Activated CD4-positive, alpha-beta T cell treated with anti-CD3 and anti-CD28 coated beads, Interleukin-2, amount 50 U/mL, for 1 hour (primary cell): ENCODE measurements at regions not wholly inside any gene's neighbourhood (a gene's known extent, or its start where the extent isn't known, plus 50 kb on each side); places are given as distances from the start of the nearest gene placed in this dataset.
"Not testable (repeated sequence)": the region's sequence is repeated elsewhere in the genome, so short reads cannot be mapped to it uniquely, and the experiment has no call there.

Experiments
- DNase-seq: peaks from one replicate; pipeline ENCODE4 v3.0.0-alpha.2; 2020

- no peak for DNase-seq
These were observed 784.7 kb upstream of the AUTS2 start for GRCh38 chr7:68813551-68814080.

- no peak for DNase-seq
These were observed 781.8 kb upstream of the AUTS2 start for GRCh38 chr7:68816491-68816890.

- no peak for DNase-seq
These were observed 778.0 kb upstream of the AUTS2 start for GRCh38 chr7:68820321-68820720.

- DNase-seq: no peak
These were observed 776.4 kb upstream of the AUTS2 start for GRCh38 chr7:68821846-68822245.

GRCh38 chr7:68823996-68824780, 774.1 kb upstream of the AUTS2 start:
- DNase-seq: no peak

GRCh38 chr7:68828575-68828974, 769.7 kb upstream of the AUTS2 start:
- no peak for DNase-seq

- DNase-seq: no peak
These were observed 764.9 kb upstream of the AUTS2 start for GRCh38 chr7:68833422-68833821.

- DNase-seq: no peak
These were observed 759.3 kb upstream of the AUTS2 start for GRCh38 chr7:68839014-68839413.

- no peak for DNase-seq
These were observed 757.3 kb upstream of the AUTS2 start for GRCh38 chr7:68840991-68841390.

GRCh38 chr7:68843985-68844384, 754.3 kb upstream of the AUTS2 start:
- not testable (repeated sequence) for DNase-seq

GRCh38 chr7:68846811-68847325, 751.4 kb upstream of the AUTS2 start:
- DNase-seq: no peak

GRCh38 chr7:68853254-68853653, 745.0 kb upstream of the AUTS2 start:
- no peak for DNase-seq

- DNase-seq: no peak
These were observed 740.7 kb upstream of the AUTS2 start for GRCh38 chr7:68857571-68857970.

GRCh38 chr7:68858497-68858896, 739.8 kb upstream of the AUTS2 start:
- DNase-seq: no peak

- DNase-seq: no peak
These were observed 737.1 kb upstream of the AUTS2 start for GRCh38 chr7:68861171-68861570.

- no peak for DNase-seq
These were observed 736.0 kb upstream of the AUTS2 start for GRCh38 chr7:68862261-68862660.

- no peak for DNase-seq
These were observed 735.5 kb upstream of the AUTS2 start for GRCh38 chr7:68862736-68863135.

- no peak for DNase-seq
These were observed 732.7 kb upstream of the AUTS2 start for GRCh38 chr7:68865351-68866199.

GRCh38 chr7:68866200-68866570, 732.1 kb upstream of the AUTS2 start:
- no peak for DNase-seq

GRCh38 chr7:68866721-68867120, 731.6 kb upstream of the AUTS2 start:
- not testable (repeated sequence) for DNase-seq

- no peak for DNase-seq
These were observed 729.3 kb upstream of the AUTS2 start for GRCh38 chr7:68868978-68869377.

- DNase-seq: no peak
These were observed 724.7 kb upstream of the AUTS2 start for GRCh38 chr7:68873616-68874015.

GRCh38 chr7:68875857-68876256, 722.4 kb upstream of the AUTS2 start:
- no peak for DNase-seq

- not testable (repeated sequence) for DNase-seq
These were observed 711.2 kb upstream of the AUTS2 start for GRCh38 chr7:68887116-68887515.
